ENCODE measurements at regions not wholly inside any gene's neighbourhood (a gene's known extent, or its start where the extent isn't known, plus 50 kb on each side); places are given as distances from the start of the nearest gene placed in this dataset.

DNA sequence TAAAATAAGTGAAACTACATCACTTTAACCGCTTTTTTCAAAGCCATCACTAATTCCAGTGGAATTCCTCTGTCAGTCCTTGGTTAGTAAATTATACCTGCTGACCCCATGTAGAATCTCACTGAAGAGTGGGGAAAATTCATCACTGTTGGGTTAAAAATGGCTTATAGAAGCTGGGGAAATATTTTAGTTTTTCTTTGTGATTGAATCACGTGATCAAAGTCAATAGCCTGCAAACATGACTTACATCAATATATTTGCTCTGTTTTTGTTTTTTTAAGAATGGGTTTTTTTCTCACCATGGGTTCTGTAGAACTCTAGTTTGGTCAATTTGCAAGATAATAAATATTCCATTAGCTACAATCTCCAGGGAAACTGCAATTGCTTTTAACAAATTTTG lies 445.2 kb upstream of the FAM47C start:
- Histone ChIP-seq H3K27me3 (replicated peaks) (no peaks in the 10 kb centered on the region), H3K27ac (no peak overlapping the region), H3K4me3 (ENCODE audit: low read depth, low read length) (no peak overlapping the region), H3K36me3 (replicated peaks) (no peaks in the 10 kb centered on the region)
- no peak for DNase-seq
- in situ Hi-C loops (cut with HindIII; ENCODE audit: low pct_ligation_motif_present, low sequenced_read_pairs): no loop called here
- no peak for TF ChIP-seq CTCF (IDR thresholded peaks at IDR 0.05; ENCODE audit: low read depth, low read length, missing control alignments)

DNA sequence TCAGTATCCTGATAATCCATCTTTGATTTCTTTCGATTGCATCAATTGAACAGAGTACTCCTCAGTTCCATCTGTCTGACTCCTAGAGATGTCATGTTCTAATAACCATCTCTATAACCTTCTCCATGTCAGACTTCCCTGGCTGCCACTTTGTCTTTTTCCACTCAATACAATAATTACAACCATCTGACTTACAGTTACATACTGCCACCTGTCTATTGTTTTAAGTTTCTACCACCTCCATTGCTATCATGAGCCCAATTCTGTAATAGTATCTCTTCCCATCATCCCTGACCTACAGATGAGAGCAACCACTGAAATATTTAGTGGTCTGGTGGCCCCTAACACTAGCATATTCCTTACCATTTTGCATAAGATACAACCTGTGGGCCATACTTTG lies 439.2 kb upstream of the FAM47C start:
- in situ Hi-C loops (cut with HindIII; ENCODE audit: low pct_ligation_motif_present, low sequenced_read_pairs): no loop called here
- TF ChIP-seq CTCF (IDR thresholded peaks at IDR 0.05; ENCODE audit: low read depth, low read length, missing control alignments): no peak
- H3K4me3 ChIP-seq (ENCODE audit: low read depth, low read length): no peak overlapping the region
- no peaks in the 10 kb centered on the region for H3K27me3 ChIP-seq (replicated peaks)
- DNase-seq: no peak
- H3K36me3 ChIP-seq (replicated peaks): no peaks in the 10 kb centered on the region
- H3K27ac ChIP-seq: no peak overlapping the region

GRCh38 chrX:36573720-36574119 lies 434.4 kb upstream of the FAM47C start:
- no peak for TF ChIP-seq CTCF (IDR thresholded peaks at IDR 0.05; ENCODE audit: low read depth, low read length, missing control alignments)
- Histone ChIP-seq H3K36me3 (replicated peaks) (no peaks in the 10 kb centered on the region), H3K4me3 (ENCODE audit: low read depth, low read length) (no peak overlapping the region), H3K27me3 (replicated peaks) (no peaks in the 10 kb centered on the region), H3K27ac (no peak overlapping the region)
- DNase-seq: no peak
- in situ Hi-C loops (cut with HindIII; ENCODE audit: low pct_ligation_motif_present, low sequenced_read_pairs): no loop called here

- no peak for DNase-seq
- Histone ChIP-seq H3K27ac (no peak overlapping the region), H3K27me3 (replicated peaks) (no peaks in the 10 kb centered on the region), H3K36me3 (replicated peaks) (no peaks in the 10 kb centered on the region), H3K4me3 (ENCODE audit: low read depth, low read length) (no peak overlapping the region)
- in situ Hi-C loops (cut with HindIII; ENCODE audit: low pct_ligation_motif_present, low sequenced_read_pairs): no loop called here
- TF ChIP-seq CTCF (IDR thresholded peaks at IDR 0.05; ENCODE audit: low read depth, low read length, missing control alignments): no peak
Observed at GRCh38 chrX:36575670-36576069, 432.5 kb upstream of the FAM47C start.

- TF ChIP-seq CTCF (IDR thresholded peaks at IDR 0.05; ENCODE audit: low read depth, low read length, missing control alignments): no peak
- in situ Hi-C loops (cut with HindIII; ENCODE audit: low pct_ligation_motif_present, low sequenced_read_pairs): no loop called here
- Histone ChIP-seq H3K4me3 (ENCODE audit: low read depth, low read length) (no peak overlapping the region), H3K27ac (no peak overlapping the region), H3K27me3 (replicated peaks) (no peaks in the 10 kb centered on the region), H3K36me3 (replicated peaks) (no peaks in the 10 kb centered on the region)
- DNase-seq: no peak
Observed at GRCh38 chrX:36577006-36577405, 431.2 kb upstream of the FAM47C start.

GRCh38 chrX:36581030-36581429 lies 427.1 kb upstream of the FAM47C start:
- no peak overlapping the region for H3K27ac ChIP-seq
- H3K36me3 ChIP-seq (replicated peaks): no peaks in the 10 kb centered on the region
- in situ Hi-C loops (cut with HindIII; ENCODE audit: low pct_ligation_motif_present, low sequenced_read_pairs): no loop called here
- no peaks in the 10 kb centered on the region for H3K27me3 ChIP-seq (replicated peaks)
- no peak overlapping the region for H3K4me3 ChIP-seq (ENCODE audit: low read depth, low read length)
- no peak for DNase-seq
- TF ChIP-seq CTCF (IDR thresholded peaks at IDR 0.05; ENCODE audit: low read depth, low read length, missing control alignments): no peak
